ENCODE measurements at regions not wholly inside any gene's neighbourhood (a gene's known extent, or its start where the extent isn't known, plus 50 kb on each side); places are given as distances from the start of the nearest gene placed in this dataset.
A peak's percentile ranks its signal among the peaks of the same experiment; 100 is the strongest.

- Mint-ChIP-seq H3K36me3 (ENCODE audit: low read depth) (no peaks in the 10 kb centered on the region), H3K9me3 (peaks cover 2% of the 10 kb centered on the region), H3K27me3 (ENCODE audit: low read depth) (peaks cover 3% of the 10 kb centered on the region), H3K4me3 (no peak overlapping the region), H3K27ac (peak overlapping the region in 2 of 3 experiments; percentile 52 to 76), H3K4me1 (peaks cover 44% of the 10 kb centered on the region)
- TF ChIP-seq CTCF (IDR thresholded peaks at IDR 0.05; ENCODE audit: unreplicated experiment in 3 of 3): no peak
Measured at GRCh38 chr15:27702581-27702980, 396.5 kb downstream of the OCA2 start.

GRCh38 chr15:27701956-27702355 is 397.2 kb downstream of the OCA2 start:
- Mint-ChIP-seq H3K27me3 (ENCODE audit: low read depth) (peaks cover 3% of the 10 kb centered on the region), H3K4me1 (peaks cover 44% of the 10 kb centered on the region), H3K27ac (peak overlapping the region in 1 of 3 experiments; percentile 76), H3K36me3 (ENCODE audit: low read depth) (no peaks in the 10 kb centered on the region), H3K4me3 (no peak overlapping the region), H3K9me3 (peaks cover 2% of the 10 kb centered on the region)
- TF ChIP-seq CTCF (IDR thresholded peaks at IDR 0.05; ENCODE audit: unreplicated experiment in 3 of 3): no peak

GRCh38 chr15:27701014-27701413 is 398.1 kb downstream of the OCA2 start:
- Mint-ChIP-seq H3K4me1 (peaks cover 36% of the 10 kb centered on the region), H3K27ac (peak overlapping the region in 1 of 3 experiments; percentile 76), H3K27me3 (ENCODE audit: low read depth) (peaks cover 3% of the 10 kb centered on the region), H3K4me3 (no peak overlapping the region), H3K36me3 (ENCODE audit: low read depth) (no peaks in the 10 kb centered on the region), H3K9me3 (peaks cover 2% of the 10 kb centered on the region)
- no peak for TF ChIP-seq CTCF (IDR thresholded peaks at IDR 0.05; ENCODE audit: unreplicated experiment in 3 of 3)

- Mint-ChIP-seq H3K36me3 (ENCODE audit: low read depth) (no peaks in the 10 kb centered on the region), H3K4me1 (peaks cover 27% of the 10 kb centered on the region), H3K27ac (no peak overlapping the region), H3K9me3 (no peaks in the 10 kb centered on the region), H3K4me3 (no peak overlapping the region), H3K27me3 (ENCODE audit: low read depth) (peaks cover 3% of the 10 kb centered on the region)
- no peak for TF ChIP-seq CTCF (IDR thresholded peaks at IDR 0.05; ENCODE audit: unreplicated experiment in 3 of 3)
Measured at GRCh38 chr15:27699699-27700098, 399.4 kb downstream of the OCA2 start.

GRCh38 chr15:27696530-27696929 is 402.6 kb downstream of the OCA2 start:
- Mint-ChIP-seq H3K9me3 (peaks cover 2% of the 10 kb centered on the region), H3K4me1 (peaks cover 4% of the 10 kb centered on the region), H3K27ac (no peak overlapping the region), H3K36me3 (ENCODE audit: low read depth) (no peaks in the 10 kb centered on the region), H3K27me3 (ENCODE audit: low read depth) (peaks cover 3% of the 10 kb centered on the region), H3K4me3 (no peak overlapping the region)
- no peak for TF ChIP-seq CTCF (IDR thresholded peaks at IDR 0.05; ENCODE audit: unreplicated experiment in 3 of 3)

GRCh38 chr15:27695726-27696125 is 403.4 kb downstream of the OCA2 start:
- H3K9me3 Mint-ChIP-seq: peaks cover 2% of the 10 kb centered on the region
- H3K4me1 Mint-ChIP-seq: peaks cover 4% of the 10 kb centered on the region
- H3K36me3 Mint-ChIP-seq (ENCODE audit: low read depth): no peaks in the 10 kb centered on the region
- H3K4me3 Mint-ChIP-seq: no peak overlapping the region
- H3K27ac Mint-ChIP-seq: no peak overlapping the region
- no peak for TF ChIP-seq CTCF (IDR thresholded peaks at IDR 0.05; ENCODE audit: unreplicated experiment in 3 of 3)
- peaks cover 3% of the 10 kb centered on the region for H3K27me3 Mint-ChIP-seq (ENCODE audit: low read depth)

Measured in nephron (organoid).